ENCODE measurements at regions not wholly inside any gene's neighbourhood (a gene's known extent, or its start where the extent isn't known, plus 50 kb on each side); places are given as distances from the start of the nearest gene placed in this dataset.

DNA sequence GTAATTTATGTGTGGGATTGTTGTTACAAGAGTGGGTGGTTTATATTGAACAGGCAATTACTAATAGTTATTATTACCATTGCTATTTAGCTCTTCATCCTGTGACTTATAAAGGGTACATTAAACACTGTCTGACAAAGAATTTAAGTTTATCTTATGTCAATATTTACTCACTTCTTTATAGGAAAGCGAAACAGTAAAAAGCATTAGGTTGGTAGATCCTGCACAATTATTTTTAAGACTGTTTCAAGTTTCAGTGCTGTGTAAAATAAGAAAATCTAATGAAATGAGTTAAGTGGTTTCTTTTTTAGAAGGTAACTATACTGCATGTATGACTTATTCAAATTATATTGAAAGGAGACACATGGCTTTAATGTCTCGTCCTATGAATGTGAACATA is 135.8 kb upstream of the MAP3K7 start:
- TF ChIP-seq RFX5 (IDR thresholded peaks at IDR 0.05; ENCODE audit: borderline replicate concordance, low read depth, low read length) (no peak), KDM5A (IDR thresholded peaks at IDR 0.05; ENCODE audit: low read length) (no peak), POLR2A (IDR thresholded peaks at IDR 0.05; ENCODE audit: control extremely low read depth in 1 of 2, low read depth in 2 of 2, low read length in 2 of 2) (no peak), CBX5 (IDR thresholded peaks at IDR 0.05; ENCODE audit: low read depth, low read length) (no peak), SIN3A (conservative IDR thresholded peaks at IDR 0.05 in 1 of 2, IDR thresholded peaks at IDR 0.05 in 1 of 2; ENCODE audit: low read depth in 1 of 2, low read length in 2 of 2) (no peak), SIX5 (IDR thresholded peaks at IDR 0.05; ENCODE audit: low read depth, low read length) (no peak), EZH2 (IDR thresholded peaks at IDR 0.05; ENCODE audit: low read depth, low read length, severe bottlenecking) (no peak)
- TF ChIP-seq, protein P1, sequence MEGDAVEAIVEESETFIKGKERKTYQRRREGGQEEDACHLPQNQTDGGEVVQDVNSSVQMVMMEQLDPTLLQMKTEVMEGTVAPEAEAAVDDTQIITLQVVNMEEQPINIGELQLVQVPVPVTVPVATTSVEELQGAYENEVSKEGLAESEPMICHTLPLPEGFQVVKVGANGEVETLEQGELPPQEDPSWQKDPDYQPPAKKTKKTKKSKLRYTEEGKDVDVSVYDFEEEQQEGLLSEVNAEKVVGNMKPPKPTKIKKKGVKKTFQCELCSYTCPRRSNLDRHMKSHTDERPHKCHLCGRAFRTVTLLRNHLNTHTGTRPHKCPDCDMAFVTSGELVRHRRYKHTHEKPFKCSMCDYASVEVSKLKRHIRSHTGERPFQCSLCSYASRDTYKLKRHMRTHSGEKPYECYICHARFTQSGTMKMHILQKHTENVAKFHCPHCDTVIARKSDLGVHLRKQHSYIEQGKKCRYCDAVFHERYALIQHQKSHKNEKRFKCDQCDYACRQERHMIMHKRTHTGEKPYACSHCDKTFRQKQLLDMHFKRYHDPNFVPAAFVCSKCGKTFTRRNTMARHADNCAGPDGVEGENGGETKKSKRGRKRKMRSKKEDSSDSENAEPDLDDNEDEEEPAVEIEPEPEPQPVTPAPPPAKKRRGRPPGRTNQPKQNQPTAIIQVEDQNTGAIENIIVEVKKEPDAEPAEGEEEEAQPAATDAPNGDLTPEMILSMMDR (IDR thresholded peaks at IDR 0.05; ENCODE audit: control extremely low read depth in 1 of 3, insufficient read depth in 1 of 3, low read depth in 1 of 3, low read length in 3 of 3): no peak
- TF ChIP-seq, protein P2, sequence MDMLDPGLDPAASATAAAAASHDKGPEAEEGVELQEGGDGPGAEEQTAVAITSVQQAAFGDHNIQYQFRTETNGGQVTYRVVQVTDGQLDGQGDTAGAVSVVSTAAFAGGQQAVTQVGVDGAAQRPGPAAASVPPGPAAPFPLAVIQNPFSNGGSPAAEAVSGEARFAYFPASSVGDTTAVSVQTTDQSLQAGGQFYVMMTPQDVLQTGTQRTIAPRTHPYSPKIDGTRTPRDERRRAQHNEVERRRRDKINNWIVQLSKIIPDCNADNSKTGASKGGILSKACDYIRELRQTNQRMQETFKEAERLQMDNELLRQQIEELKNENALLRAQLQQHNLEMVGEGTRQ (IDR thresholded peaks at IDR 0.05; ENCODE audit: low read length): no peak
- TF ChIP-seq, protein P3, sequence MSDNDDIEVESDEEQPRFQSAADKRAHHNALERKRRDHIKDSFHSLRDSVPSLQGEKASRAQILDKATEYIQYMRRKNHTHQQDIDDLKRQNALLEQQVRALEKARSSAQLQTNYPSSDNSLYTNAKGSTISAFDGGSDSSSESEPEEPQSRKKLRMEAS (IDR thresholded peaks at IDR 0.05): no peak

Data from H1 (cell line).